OCI-LY7 (cell line): ENCODE measurements at regions not wholly inside any gene's neighbourhood (a gene's known extent, or its start where the extent isn't known, plus 50 kb on each side); places are given as distances from the start of the nearest gene placed in this dataset.
"Not testable (repeated sequence)": the region's sequence is repeated elsewhere in the genome, so short reads cannot be mapped to it uniquely, and the experiment has no call there.

Source experiments
- BruUV-seq: library from RNA; stranded (reverse); fragments of 400-500 nt; replicated peaks from 2 replicates; lab custom pipeline; 2021; lab: Mats Ljungman, UMichigan
- CTCF ChIA-PET: fragments of 300-600 bp; sonication (Branson Sonifier 250); formaldehyde crosslinking; loops from one replicate; lab custom pipeline; 2022; ENCODE audit warnings: antibody characterized with exemption; ENCODE audit not compliant: unreplicated experiment; lab: Charles Lee
- POLR2A ChIA-PET: fragments of 300-600 bp; sonication (Branson Sonifier 250); formaldehyde crosslinking; loops from one replicate; lab custom pipeline; 2022; ENCODE audit warnings: antibody characterized with exemption; lab: Charles Lee
- DNase-seq: peaks from one replicate; pipeline ENCODE4 v3.0.0-alpha.2; 2015; ENCODE audit warnings: low spot score
- H2AFZ ChIP-seq: fragments of 200-600 bp; sonication (generic), shearing (Covaris generic); 2 replicates; pipeline ENCODE4 v1.6.1; 2014; ENCODE audit warnings: mild to moderate bottlenecking, antibody characterized with exemption, low read length, moderate library complexity
- H3K27ac ChIP-seq: fragments of 200-600 bp; sonication (generic); 2 replicates; pipeline ENCODE4 v1.5.1; 2014; ENCODE audit warnings: mixed run types, low read depth, mild to moderate bottlenecking, moderate library complexity, low read length, inconsistent platforms; ENCODE audit not compliant: poor library complexity, severe bottlenecking
- H3K36me3 ChIP-seq: fragments of 200-600 bp; sonication (generic); 2 replicates; pipeline ENCODE4 v1.6.1; 2014; ENCODE audit warnings: mild to moderate bottlenecking, antibody characterized with exemption, low read length, moderate library complexity, mixed read lengths; ENCODE audit not compliant: insufficient read depth
- H3K4me1 ChIP-seq: fragments of 200-600 bp; sonication (generic); 2 replicates; pipeline ENCODE4 v1.5.1; 2014; ENCODE audit warnings: mild to moderate bottlenecking, low read length; ENCODE audit not compliant: insufficient read depth, poor library complexity, severe bottlenecking
- H3K4me2 ChIP-seq: fragments of 200-600 bp; sonication (generic); 2 replicates; pipeline ENCODE4 v1.6.1; 2014; ENCODE audit warnings: mild to moderate bottlenecking, low read length
- H3K4me3 ChIP-seq: fragments of 200-600 bp; sonication (generic); 2 replicates; pipeline ENCODE4 v1.5.1; 2014; ENCODE audit warnings: mild to moderate bottlenecking, low read depth, low read length; ENCODE audit not compliant: poor library complexity, severe bottlenecking
- H3K79me2 ChIP-seq: fragments of 200-600 bp; sonication (generic); 2 replicates; pipeline ENCODE4 v1.6.1; 2016; ENCODE audit warnings: low read depth, mild to moderate bottlenecking, low read length, moderate library complexity, mixed read lengths; ENCODE audit not compliant: insufficient read depth
- H3K9me2 ChIP-seq: fragments of 200-600 bp; sonication (generic); 2 replicates; pipeline ENCODE4 v1.6.1; 2016; ENCODE audit warnings: mild to moderate bottlenecking, low read length, mixed read lengths; ENCODE audit not compliant: insufficient read depth
- H3K9me3 ChIP-seq: fragments of 200-600 bp; sonication (generic); 2 replicates; pipeline ENCODE4 v1.6.1; 2014; ENCODE audit warnings: mild to moderate bottlenecking, mixed run types, low read length, mixed read lengths
- H4K20me1 ChIP-seq: fragments of 200-600 bp; sonication (generic); 2 replicates; pipeline ENCODE4 v1.6.1; 2014; ENCODE audit warnings: mild to moderate bottlenecking, antibody characterized with exemption, low read length, moderate library complexity, mixed read lengths; ENCODE audit not compliant: insufficient read depth
- intact Hi-C: fragments of 100-400 bp; cut with micrococcal nuclease; formaldehyde crosslinking; loops from one replicate; pipeline ENCODE4 v1.10.0; 2022; ENCODE audit not compliant: unreplicated experiment

DNA sequence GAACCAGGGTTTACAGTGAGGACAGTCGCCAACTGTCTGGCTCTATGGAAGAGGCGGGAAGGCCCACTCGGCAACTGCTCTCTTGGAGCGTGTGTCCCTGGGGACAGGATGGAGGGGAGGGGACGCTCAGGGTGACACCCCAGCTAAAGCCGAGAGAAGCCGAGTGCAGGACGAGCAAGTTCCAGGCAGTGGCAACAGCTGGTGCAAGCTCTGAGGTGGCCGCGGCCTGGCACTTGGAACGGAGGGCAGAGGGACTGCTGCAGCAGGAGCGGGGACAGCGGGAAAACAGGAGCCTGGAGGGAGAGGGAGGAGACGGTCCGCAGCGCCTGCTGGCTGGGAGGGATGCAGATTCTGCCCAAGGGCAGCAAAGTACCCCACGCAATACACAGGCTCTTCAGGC, 113.8 kb upstream of the CCZ1B start:
- POLR2A ChIA-PET, DNase-seq, H3K4me2 ChIP-seq, BruUV-seq, intact Hi-C loops, H3K79me2 ChIP-seq, H3K27ac ChIP-seq, H3K9me2 ChIP-seq, H2AFZ ChIP-seq, H3K4me1 ChIP-seq, H3K36me3 ChIP-seq, H3K9me3 ChIP-seq, H3K4me3 ChIP-seq, CTCF ChIA-PET, H4K20me1 ChIP-seq: not testable (repeated sequence)

DNA sequence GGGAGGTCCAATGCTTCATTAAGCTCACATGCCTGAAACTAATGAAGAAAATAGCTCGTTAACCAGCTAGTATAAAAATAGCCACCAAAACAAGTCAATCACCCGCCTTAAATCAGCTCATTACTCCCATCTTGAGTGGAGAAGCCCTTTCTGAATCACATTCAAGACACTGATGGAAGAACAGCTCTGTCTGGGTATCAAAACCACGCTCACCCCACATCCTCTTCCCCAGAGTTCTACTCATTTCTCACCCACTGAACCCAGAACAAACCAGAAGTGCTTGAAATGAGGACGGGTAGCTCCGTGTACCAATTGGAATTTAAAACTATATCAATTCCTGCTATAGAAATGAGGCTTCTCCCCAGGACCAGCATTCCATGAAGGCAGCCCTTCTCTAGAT, 120.8 kb upstream of the CCZ1B start:
- H3K36me3 ChIP-seq, CTCF ChIA-PET, H4K20me1 ChIP-seq, H3K4me1 ChIP-seq, DNase-seq, BruUV-seq, H3K27ac ChIP-seq, intact Hi-C loops, H3K4me3 ChIP-seq, H3K79me2 ChIP-seq, POLR2A ChIA-PET, H3K4me2 ChIP-seq, H3K9me3 ChIP-seq, H2AFZ ChIP-seq, H3K9me2 ChIP-seq: not testable (repeated sequence)

DNA sequence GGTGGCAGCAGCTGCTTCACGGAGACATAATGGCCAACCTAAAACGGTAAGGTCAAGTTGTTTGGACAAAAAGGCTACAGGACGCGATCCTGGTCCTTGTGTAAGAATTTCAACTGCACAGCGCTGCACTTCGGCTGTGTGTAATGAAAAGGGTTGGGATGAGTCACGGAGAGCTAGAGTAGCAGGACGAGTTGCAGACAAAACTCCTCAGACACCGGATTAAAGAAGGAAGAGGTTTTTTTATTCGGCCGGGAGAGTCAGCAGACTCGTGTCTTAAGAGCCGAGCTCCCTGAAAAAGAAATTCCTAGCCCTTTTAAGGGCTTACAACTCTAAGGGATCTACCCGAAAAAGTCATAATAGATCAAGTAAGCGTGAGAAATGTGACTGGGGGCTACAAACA, 124.2 kb upstream of the CCZ1B start:
- H3K4me2 ChIP-seq, H3K9me2 ChIP-seq, DNase-seq, H3K36me3 ChIP-seq, CTCF ChIA-PET, H2AFZ ChIP-seq, POLR2A ChIA-PET, H3K4me3 ChIP-seq, H4K20me1 ChIP-seq, BruUV-seq, H3K27ac ChIP-seq, H3K79me2 ChIP-seq, H3K9me3 ChIP-seq, H3K4me1 ChIP-seq: not testable (repeated sequence)
- intact Hi-C loops = loop anchor here (5.0 to 10.0 kb wide), 2 partner anchors 447 to 595 kb away; no protein-coding TSS in a partner anchor

DNA sequence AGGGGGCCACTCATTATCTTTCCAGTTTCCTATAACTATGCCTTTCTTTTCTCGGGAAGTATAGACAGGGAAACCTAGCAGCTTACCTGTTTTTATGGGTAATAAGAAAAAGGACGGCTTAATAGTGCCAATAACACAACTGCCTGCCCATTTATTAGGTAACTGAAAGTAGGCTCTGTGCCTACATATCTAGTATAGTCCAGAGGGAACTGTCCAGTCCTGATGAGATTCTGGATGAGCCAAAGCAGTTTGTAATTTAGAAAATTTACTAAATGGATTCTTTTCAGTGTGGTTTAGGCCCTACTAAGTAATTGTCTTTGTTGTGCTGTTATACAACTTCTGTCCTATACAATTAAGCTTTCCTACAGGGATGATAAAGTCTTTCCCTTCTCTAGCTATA, 125.5 kb upstream of the CCZ1B start:
- H3K36me3 ChIP-seq, H3K9me3 ChIP-seq, H3K79me2 ChIP-seq, CTCF ChIA-PET, H2AFZ ChIP-seq, DNase-seq, H3K27ac ChIP-seq, H3K4me2 ChIP-seq, H4K20me1 ChIP-seq, BruUV-seq, H3K9me2 ChIP-seq, H3K4me1 ChIP-seq, H3K4me3 ChIP-seq, POLR2A ChIA-PET: not testable (repeated sequence)
- intact Hi-C loops = loop anchor here (5.0 to 10.0 kb wide), 2 partner anchors 446 to 593 kb away; no protein-coding TSS in a partner anchor
